Lung microvascular endothelial cell (primary cell): ENCODE measurements at regions not wholly inside any gene's neighbourhood (a gene's known extent, or its start where the extent isn't known, plus 50 kb on each side); places are given as distances from the start of the nearest gene placed in this dataset.

Experiments used
- DNase-seq, 2 donors: peaks; one replicate each; pipeline versions ENCODE4 v3.0.0 to v3.0.0-alpha.2; 2010; ENCODE audit warnings: low read depth in 2 of 2

DNA sequence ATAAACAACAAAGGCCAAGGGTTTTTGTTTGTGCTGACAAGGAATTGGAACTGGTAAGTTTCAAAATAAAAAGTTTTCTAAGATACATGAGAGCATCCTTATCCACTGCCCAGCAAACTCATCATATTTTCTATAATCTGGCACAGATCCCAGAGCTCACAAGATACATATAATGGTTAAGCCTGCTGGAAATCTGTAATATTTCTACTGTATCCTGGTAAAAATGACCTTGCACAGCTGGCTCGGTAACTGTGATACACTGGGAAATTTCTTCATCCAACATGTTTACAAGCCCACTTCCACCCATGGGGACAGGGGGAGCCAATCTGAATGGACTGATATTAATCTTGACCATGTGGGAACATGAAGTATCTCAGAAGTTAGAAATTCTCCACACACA lies 425.4 kb upstream of the MMADHC start:
- peak; percentile 7 to 33 for DNase-seq

DNA sequence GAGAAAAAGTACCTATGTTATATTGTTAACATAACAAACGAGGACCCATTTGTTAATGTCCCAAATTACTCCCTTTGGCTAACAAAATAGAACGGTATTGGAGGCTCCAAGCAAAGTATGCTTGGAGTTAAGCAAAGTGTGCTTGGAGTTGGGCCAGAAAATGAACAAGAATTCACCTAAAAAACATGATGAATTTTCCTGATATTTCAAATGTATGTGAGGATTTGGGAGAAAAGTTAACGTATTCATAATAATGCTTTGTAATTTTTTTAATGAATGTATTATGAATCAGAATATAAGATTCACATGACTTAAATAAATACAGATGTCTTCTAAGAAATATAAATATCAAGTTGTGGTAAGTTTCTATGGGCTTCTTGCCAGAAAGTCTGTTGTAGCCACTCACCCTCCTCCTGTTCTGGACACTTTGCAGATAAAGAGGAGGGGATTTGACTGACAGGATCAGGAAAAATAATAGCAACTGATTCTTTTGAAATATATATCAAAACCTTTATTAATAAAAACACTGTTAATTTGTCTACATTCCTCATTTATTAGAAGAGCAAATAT lies 423.7 kb upstream of the MMADHC start:
- no peak for DNase-seq

DNA sequence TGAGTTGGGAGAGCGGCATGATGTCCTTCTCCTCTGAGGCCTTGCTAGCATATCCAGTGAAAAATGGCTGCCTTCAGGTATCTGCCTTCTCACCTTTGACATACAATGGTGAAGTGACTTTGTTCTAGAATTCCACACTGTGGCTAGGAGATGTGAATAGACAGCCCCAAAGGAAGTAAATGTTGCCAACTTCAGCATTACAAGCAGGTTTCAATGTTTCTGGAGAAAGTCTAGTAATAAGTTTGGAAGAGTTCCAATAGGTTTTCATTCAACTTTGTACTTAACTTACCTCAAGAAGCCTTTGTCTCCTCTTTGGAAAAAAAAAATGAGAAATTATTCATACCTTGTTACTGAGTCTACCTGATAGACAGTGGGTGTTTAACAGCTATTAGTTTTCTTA lies 421.3 kb upstream of the MMADHC start:
- DNase-seq, result no peak

DNA sequence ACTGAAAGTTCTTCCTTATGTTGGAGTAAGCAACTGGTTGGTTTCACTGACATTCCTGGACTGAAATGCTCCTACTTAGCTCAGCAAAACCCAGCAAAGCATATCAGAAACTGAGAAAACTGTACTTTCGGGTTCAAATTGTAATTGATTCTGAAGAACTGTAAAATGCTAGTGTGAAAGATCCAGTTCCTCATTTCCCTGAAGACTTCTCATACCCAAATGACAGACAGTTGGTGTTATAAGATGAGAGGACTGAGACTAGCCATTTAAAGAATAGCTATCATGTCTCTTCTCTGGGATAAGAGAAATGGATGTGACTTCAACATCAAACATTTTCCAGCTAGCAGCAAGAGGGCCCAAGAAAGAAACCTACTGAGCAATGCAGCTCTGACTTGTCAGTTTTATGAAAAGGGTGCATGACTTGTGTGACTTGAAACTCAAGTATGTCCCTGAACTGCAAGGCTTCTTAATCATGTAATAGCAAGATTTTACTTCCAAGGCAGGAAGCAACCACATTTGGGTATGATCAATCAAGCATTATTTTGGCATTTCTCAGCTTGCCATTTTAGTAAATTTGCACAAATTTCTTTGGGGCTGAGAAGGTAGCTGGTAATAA lies 420.3 kb upstream of the MMADHC start:
- no peak for DNase-seq

DNA sequence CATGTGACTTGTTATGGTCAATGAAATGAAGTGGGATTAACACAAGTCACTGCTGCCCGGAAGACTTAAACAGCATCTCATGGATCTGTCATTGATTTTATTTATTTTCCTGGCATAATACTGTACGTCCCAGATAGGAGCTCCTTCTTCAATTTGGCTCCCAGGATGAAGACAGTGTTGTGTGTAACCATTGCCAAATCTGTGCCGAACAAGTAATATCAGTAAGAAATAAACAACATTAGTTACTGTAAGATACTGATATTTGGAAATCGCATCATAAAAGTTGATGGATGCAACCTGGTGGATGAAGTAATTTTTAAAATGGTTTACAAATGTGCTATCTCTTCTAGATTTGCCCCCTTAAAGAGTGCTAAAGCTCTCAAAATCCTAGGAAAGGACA lies 419.0 kb upstream of the MMADHC start:
- no peak for DNase-seq

DNA sequence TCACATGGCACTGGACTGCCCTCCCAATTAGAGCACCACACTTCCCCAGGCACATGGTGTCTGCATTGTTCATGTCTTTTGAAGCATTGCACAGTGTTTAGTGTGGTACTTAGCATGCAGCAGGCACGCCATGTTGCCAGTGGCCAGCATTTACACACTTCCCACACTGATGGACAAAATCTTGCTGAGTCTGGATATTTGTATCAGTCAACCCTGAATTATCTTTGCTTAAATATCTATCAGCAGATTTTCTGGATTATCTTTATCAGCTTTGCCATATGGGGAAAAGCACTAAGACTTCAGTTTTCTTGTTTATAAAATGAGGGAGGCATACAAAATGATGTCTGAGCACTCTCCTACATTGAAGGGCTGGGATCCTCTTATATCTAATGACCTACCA lies 416.0 kb upstream of the MMADHC start:
- DNase-seq, result no peak

DNA sequence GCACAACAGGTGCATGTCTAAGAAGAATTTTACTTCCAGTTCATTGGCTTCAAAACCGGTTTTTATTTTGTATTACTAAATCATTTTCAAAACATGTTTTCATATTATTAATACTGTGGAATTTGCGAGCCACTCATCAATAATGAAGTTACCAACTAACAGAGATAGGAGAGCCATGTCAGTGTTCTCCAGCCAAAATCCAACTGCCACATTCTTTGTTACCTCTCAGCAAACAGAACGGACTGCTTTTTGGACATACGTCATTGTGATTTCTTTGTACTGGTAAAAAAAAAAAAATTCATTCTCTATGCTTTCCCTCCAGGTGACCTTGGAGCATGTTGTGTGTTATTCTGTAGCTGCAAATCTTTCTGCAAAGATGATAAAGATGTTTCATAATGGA lies 414.2 kb upstream of the MMADHC start:
- DNase-seq, result no peak

DNA sequence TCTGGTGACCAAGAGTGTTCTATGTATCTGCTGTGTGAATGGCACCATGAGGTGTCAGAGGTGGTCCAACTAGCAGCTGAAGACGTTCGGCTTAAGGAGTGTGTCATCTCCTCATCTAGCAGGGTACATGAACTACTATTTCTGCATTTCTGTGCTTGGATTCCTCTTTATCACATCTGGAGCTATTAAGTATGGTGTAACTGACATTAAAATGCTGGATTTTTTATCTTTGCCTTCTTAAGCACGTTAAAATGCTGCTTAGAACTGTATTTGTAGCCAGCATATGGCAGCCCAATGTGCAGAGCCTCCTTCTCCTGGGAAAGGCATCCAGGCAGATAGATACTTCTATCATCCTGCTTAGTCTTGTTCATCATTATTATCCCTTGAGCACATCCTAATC lies 409.3 kb upstream of the MMADHC start:
- no peak for DNase-seq

DNA sequence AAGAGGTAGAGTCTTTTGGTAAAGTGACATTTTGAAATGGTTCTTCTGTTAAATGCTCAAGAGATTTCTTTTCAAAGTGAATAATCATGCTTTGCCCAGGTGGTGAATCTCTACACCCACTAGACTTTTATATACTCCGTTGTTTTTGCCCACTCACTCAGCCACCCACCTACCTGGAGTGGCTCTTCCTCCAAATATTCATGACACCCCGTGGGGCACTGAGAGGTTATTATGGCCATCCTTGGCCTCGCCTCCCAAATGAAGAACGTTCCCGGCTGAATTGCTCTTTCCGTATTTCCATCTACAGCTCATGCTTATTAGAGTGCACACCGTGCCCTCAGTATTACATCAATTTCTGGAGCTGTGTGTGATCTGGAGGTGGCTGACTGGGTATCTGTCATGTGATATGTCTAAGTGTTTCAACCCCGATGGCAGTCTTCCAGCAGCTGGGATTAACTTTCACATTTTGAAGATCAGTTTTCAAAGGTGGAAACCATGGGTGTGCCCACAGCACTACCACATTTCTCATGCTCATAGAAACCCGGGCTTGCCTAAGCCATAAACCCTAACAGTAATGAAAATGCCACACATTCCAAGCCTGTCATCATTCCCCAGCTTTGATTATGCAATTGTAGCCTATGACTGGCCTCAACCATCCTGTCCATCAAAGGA lies 406.6 kb upstream of the MMADHC start:
- no peak for DNase-seq

DNA sequence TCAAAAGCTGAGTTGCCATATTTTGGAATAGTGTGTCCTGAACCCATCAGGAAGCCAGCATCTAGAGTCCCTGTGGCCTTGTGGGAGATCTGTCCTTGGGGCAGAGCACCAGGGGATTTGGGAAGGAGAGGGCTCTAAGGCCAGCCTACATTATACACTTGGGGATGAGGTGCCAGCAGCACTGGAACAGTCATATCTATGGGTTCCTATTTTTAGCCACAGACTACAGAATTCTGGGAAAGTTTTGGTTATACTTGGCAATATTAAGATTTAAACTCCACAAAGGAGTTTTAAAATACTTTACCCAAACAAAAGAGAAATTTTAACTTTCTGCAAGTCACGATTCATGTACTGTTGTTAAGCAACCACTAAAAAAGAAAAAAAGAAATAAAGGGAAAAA lies 405.7 kb upstream of the MMADHC start:
- no peak for DNase-seq

DNA sequence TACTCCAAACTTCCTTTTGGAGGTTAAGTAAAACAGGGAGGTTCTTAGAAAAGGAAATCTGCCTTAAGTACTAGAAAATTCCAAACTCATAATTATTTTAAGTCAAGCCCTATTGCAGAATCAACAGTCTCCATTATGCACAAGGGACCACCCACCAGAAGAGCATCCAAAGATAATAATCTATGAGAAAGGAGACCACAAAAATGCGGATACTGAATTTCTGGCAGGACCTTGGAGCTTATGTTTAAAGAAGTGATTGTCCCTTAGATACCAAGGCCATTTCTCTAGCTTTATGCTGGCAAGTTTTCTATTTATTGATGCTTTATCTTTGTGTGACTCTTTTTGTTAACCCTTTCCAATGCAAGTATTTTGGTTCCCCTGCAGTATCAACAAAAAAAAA lies 404.0 kb upstream of the MMADHC start:
- DNase-seq, result no peak

DNA sequence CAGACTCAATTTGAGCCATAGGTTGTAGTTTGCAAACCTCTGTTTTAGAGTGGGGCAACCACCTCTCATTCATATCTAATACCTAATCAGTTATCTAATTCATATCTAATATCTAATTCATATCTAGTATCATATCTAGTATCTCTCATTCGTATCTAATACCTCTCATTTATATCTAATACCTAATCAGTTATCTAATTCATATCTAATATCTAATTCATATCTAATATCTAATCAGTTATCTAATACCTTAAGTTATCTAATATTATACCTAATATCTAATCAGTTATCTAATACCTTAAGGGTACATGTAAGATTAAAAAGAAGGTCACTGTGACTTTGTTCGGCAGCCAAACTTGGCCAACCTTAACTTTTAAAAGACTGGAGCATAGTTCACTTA lies 403.4 kb upstream of the MMADHC start:
- DNase-seq, result no peak

DNA sequence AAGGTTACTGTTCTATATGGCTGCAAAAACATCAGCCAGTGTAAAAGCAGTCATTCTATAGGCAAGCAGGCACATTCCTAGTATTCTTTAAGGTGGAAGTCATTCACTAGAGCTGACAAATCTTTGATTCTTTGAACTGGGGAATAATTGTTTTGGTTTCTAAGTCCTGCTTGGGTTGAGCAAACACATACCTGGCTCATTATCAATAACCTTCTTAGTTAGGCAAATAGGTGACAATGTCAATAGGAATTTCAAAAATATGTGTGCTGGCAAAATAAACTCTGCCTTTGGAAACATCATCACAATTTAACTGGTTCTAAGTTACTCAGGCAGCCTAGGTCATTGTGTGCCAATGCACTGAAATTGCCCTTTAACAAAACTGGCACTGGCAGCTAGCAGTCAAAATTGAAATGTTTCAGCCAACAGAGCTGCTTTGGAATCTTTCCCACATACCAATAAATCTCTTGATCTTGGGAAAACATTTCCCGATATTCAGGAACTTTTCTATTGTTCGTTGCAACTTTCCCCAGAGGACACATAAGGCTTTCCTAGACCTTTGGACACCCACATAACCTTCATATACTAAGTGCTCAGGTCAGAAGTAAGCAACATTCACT lies 402.0 kb upstream of the MMADHC start:
- DNase-seq, result peak; percentile 20 to 83

DNA sequence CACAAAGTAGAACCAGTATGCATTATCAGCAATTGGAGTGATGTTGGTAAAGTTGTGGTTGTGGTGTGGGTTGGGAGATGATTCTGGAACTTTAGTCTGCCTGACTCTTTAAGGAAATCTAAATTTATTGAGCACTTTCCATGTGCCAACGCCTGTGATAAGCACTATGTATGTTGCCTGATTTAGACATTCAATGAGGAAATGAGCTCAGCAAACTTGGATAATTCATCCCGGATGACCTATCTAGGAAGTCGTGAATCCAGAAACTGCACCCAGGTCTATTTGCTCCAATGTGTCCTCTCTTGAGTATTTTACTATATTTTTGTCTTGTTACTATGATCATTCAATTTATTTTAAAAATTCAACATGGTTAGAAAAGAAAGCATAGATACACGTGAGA lies 400.8 kb upstream of the MMADHC start:
- DNase-seq, result no peak

DNA sequence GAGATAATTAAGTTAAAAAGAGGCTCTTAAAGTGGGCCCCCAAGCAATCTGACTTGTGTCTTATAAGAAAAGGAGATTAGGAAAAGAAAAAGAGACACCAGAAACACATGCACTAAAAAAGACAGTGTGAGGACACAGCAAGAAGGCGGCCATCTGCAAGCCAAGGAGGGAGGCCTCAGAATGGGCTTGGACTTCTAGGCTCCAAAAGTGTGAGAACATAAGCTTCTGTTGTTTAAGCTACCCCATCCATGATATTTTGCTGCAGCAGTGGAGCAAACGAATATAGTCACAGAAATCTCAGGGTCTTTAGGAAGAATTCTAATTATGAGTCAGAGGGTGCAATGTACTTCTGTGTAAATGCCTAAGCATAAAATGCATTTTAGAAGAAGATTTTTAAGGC lies 399.3 kb upstream of the MMADHC start:
- DNase-seq, result no peak

DNA sequence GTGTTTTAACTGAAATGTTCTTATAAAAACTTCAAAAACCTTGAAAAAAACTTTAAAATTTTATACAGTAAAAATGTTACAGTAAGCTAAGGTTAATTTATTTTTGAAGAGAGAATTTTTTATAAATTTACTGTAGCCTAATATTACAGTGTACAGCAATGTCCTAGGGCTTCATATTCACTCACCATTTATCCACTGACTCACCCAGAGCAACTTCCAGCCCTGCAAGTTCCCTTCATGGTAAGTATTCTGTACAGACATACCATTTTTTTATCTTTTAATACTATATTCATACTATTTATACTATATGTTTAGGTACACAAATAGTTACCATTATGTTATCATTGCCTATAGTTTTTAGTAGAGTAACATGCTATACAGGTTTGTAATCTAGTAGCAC lies 396.7 kb upstream of the MMADHC start:
- no peak for DNase-seq

DNA sequence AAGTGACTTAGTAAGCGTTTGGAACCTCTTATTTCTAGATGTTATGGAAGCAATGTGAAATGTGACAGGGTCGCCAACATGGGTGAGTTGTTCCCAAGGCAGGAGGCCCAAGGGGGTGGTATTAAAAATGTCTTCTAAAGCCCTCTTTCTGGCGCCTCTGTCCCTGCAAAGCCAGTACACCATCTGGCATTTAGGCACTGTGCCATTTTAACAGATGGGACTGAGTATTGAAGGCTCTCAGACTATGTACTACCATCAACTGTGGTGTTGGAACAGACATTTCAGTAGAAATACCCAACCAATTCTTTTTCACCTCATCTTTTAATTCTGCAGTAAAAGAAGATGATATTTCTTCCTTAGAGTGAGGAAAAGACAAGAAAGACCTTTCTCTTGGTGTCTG lies 384.5 kb upstream of the MMADHC start:
- no peak for DNase-seq

DNA sequence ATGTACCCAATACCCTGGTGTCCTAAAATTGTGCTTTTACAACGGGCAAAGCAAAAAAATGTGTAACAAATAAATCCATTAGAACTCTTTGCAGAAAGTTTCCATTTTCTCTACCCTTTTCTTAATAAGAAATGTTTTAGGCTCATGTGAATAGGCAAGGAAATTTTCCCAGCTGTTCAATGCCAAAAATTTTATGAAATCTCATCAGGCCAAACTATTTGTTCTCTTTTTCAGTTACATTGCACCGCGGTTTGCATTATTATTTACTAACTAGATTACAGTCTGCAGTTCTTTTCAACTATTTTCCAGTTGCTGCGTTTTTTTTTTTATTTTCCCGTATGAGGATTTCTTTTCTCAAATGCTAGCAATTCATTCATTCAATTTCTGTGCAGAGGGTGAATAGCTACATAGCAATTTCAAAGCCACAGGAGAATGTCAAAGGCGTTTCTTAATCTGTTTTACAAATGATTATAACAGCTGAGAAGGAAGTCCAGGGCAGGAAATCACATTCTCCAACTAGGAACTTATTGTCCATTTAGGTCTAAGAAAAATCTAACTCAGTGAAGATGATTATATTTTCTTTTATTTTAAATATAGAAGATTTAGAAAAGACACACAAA lies 367.5 kb upstream of the MMADHC start:
- DNase-seq, result no peak

DNA sequence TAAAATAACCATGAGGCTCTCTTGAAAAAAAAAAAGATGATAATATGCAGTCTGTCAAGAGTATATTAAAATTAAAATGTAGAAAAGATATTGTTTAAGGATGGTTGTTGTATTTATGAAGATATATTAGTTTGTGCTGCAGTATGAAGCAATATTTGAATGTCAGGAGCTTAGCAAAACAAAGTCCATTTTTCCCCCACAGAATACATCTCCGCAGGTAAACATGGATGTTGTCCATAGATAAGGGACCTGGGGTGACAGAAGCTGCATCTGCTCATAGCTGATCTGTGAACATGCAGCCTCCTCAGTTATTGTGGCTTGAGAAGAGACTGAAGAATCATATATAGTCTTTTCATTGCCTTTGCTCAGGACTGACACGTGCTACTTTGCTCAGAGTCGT lies 366.1 kb upstream of the MMADHC start:
- no peak for DNase-seq

DNA sequence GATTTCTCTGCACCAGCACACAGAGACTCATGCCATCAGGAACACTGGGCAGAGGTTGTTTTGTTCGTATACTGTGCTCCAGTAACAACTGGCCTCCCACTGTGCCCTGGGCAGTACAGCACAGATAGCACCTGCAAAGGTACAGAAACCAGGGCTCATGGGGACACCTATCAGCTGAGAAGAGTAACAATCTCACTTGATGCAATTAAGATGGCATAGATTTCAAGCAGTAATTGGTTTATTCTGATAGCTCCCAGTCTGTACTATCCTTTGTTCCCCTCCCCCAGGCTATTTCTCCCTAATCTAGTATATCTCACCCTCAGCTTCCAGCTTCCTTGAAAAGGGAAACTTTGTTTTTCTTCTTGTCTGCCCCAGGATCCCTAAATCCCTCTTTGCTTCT lies 343.9 kb upstream of the MMADHC start:
- no peak for DNase-seq

DNA sequence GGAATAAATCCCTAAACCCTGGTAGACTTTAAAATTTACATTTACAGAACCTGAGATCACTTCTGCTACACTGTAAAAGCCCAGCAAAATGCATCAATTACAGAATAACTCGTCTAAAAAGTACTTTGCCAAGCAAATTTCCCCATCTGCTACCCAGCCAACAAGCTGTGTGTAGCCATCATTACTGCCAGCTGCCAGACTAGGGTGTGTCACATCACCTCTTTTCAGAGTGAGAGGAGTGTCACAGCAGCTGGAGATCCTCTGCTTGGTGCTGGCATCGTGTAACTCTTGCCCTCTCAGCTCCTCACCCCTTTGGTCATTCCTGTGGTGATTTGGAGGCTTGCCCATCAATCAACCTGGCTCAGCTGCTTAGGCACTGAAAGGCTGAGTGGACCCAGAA lies 340.4 kb upstream of the MMADHC start:
- DNase-seq, result no peak

DNA sequence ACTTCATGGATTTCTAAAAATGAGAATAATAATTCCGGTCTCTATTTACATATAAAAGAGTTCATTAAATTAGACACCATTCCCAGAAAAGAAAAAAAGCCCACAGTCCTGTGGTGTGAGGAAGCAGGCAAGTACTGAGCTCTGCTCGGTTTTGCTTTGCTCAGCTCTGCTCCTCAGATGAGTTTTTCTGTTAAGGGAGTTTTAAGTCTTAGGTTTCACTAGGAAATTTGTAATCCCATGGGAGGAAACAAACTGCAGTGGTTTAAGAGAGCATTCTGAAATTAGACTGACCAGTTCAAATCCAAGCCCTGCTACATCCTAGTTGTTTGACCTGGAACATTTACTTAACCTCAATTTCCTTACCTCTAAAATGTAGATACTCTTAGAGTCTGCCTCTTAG lies 338.6 kb upstream of the MMADHC start:
- DNase-seq, result no peak
